ENCODE measurements at regions not wholly inside any gene's neighbourhood (a gene's known extent, or its start where the extent isn't known, plus 50 kb on each side); places are given as distances from the start of the nearest gene placed in this dataset.
A peak's percentile ranks its signal among the peaks of the same experiment; 100 is the strongest.
"Not testable (repeated sequence)": the region's sequence is repeated elsewhere in the genome, so short reads cannot be mapped to it uniquely, and the experiment has no call there.

DNA sequence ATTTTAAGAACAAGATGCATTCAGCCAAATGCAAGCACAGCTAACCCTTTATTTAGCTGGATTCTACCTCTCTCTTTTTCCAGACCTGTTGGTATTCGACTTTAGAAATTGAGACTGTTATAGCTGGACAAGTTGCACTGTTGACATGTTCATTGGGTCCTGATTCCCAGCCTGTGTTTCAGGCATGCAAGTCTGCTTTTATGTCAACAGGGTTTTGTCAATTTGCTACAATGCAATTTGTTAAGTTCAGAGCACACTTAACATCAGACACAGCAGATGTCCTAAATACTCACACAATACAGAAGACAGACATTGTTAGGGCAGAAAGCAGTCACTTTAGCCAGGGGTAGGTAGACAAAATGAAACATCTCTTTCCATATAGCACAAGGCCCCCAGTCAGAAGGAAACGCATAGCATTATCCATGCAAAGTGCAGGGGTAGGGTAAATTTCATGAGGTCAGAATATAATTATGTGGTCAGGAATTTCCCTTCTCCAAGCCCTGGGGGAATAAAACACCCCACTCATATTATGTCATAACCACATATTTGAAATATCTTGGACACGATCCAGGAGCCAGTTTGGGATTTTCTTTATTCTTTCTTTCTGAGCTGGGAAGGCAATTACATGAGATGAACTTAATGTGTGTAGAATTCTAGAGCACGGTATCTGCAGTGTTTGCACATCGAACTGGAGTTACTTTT, 504.1 kb downstream of the NTRK3 start:
- DNase-seq, result no peak

DNA sequence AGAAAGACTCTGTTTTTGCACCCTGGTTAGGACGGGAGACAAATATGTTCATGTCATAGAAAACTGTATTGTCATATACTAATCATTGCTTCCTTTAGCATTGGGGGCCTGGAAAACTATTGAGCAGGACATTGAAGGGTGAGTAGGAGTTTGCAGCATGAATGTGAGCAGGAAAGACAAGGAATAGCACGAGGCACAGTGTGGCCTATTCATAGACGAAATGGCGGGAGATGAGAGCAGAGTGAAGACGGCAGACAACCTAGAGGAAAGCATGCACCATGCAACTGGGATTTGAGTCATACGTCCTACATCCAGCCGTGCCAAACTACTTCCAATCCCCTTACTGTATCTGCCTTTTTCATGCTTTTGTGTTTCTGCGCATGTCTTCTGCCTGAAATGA, 508.1 kb downstream of the NTRK3 start:
- no peak for DNase-seq

DNA sequence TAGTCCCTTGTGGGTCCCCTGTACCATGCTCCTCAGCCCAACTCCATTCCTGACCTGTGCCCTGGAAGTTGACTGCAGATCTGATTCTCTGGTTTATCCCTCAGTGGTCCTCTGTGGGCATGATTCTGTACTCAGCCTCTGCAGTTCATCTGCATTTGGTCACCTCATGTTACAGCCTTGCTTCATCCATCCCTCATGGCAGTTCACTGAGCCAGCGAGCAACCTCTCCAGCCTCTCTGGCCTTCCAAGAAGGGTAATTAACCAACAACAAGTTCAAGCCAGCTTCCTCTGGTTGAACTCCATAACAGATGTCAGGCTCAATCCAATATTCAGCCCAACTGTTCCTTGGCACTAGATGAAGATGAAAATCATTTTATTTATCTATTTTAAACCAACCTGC, 509.5 kb downstream of the NTRK3 start:
- no peak for DNase-seq

DNA sequence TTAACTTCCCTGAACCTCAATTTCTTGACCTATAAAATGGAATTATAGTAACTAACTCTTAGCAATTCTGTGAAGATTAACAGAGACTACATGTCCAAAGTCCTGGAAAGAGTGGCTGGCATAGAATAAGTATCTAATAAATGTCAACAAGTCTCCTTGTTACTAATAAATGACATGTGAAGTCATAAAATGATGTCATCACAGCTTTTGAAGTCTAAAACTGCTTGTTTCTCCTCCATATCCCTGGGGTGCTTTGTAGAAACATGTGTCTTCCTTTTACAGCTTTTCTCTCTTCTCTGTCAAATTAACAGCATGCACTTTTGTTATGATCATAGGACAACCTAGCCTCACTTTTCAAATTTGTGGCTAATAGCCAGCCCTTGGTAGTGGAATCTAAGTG, 510.2 kb downstream of the NTRK3 start:
- DNase-seq, result no peak

DNA sequence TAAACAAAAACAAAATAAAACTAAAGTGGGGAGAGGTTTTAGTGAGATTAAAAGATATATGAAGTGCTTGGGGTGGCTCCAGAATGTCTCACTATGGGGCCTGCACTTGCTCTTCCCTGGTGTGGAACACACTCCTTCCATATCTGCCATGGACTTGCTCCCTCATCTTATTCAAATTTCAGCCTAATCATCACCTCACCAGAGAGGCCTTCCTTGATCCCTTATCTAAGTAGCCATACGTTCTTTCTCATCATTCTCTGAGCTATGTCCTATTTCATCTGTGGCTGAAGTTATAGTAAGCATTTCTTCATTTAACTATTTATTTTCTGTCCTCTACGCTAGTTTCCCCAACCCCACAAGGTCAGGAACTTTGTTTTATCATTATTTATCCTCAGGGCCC, 511.7 kb downstream of the NTRK3 start:
- no peak for DNase-seq

DNA sequence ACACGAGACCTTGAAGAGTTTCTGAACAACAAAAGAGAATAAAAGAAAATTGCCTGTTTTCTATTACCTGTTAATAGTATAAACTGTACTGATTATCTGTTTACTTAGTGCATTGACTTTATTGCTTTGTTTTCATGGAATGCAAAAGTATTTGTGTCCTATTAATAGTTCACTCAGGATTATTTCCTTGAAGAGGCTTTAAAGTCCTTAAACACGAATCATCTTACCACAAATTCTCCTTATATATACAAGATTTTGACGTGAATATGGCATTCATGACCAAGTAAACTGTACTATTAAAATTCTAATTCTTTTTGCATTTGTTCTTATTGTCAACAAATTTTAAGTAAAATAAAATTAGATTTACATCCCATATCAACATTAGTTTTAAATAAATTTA, 513.0 kb downstream of the NTRK3 start:
- DNase-seq, result no peak

DNA sequence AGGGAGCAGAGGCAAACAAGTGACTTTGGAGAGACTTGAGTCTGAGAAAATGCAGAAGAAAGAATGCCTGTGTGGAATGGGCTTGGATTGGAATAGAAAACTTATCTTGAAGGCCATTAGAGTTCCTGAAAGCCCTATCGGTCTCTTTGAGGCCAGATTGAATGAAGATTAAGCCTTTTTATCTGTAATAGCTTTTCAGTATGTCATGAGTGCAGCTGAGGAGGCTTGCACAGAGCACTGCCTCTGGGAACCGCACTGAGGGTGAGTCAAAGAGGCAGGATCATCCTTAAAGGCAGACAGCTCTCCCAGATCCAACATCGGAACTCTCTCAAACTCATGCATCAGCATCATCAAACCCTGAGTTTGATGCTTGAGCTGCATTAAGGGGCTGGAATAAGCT, 515.2 kb downstream of the NTRK3 start:
- no peak for DNase-seq

DNA sequence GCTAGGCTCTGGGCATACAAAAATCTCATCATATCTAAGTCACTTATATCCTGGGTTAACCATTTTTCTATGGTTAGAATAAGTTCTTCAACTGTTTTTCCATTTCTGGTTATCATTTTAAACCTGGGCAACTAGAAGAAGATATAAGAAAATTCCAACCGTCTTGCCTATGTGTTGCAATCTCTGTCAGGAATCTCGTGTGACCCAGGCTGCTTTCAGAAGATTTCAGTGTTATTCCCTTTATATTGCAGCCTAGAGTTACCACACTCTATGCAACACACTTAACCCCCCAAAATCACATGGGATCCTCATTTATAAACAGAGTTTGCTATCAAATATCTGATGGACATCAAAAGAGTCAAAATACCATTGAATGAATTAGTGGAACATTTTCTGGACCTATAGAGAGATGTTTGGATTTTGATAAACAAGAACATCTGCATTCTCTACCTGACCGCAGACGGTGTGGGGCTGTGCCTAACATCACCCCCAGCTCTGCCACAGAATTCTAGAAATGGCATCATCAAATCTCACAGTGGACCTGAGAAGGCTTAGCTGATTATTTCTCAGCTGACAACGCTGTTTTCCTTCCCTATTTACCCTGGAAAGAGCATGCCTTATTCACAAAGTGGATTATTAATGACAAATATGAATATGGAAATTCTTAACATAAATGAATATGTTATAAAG, 515.7 kb downstream of the NTRK3 start:
- DNase-seq, result no peak

DNA sequence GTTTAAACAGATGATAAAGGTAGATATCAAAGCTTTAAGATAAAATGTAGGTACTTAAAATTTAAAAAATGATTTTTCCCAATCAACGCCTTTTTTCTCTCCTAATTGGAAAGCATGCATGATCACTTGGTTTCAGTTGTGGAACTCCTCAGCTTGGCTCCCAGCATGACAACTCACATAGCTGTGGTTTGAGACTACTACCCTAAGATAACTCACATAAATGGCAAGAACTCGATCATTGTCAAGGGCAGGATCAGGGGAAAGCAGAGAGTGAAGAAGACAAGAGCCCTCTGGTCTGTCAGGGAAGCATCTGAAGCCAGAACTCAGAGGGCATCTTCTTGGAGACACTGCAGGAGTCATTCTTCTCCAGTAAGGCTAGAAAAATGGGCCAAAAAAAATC, 516.7 kb downstream of the NTRK3 start:
- DNase-seq, result no peak

DNA sequence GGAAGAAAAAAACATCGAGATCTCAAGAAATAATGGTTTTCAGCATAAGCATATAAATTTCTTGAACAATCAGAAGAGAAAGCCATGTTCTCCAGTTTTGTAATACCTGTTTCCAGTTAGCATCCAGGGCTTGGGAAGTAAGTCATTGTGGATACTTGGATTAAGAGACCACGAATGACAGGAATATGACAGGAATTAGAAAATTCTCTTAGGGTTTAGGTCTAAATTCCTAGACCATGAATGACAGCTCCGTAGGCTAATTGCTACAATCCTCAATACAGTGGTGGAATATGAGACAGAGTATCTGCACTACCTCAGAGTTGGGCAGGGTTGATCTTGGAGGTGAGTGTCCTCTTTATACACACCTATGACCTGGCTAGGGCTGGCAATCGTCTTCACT, 517.5 kb downstream of the NTRK3 start:
- no peak for DNase-seq

DNA sequence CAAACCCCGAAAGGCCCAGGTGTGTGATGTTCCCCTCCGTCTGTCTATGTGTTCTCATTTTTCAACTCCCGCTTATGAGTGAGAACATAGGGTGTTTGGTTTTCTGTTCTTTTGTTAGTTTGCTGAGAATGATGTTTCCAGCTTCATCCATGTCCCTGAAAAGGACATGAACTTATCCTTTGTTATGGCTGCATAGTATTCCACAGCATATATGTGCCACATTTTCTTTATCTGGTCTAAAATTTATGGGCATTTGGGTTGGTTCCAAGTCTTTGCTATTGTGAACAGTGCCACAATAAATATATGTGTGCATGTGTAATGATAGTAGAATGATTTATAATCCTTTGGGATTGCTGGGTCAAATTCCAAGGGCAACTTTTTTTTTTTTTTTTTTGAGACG, 519.1 kb downstream of the NTRK3 start:
- DNase-seq, result not testable (repeated sequence)

DNA sequence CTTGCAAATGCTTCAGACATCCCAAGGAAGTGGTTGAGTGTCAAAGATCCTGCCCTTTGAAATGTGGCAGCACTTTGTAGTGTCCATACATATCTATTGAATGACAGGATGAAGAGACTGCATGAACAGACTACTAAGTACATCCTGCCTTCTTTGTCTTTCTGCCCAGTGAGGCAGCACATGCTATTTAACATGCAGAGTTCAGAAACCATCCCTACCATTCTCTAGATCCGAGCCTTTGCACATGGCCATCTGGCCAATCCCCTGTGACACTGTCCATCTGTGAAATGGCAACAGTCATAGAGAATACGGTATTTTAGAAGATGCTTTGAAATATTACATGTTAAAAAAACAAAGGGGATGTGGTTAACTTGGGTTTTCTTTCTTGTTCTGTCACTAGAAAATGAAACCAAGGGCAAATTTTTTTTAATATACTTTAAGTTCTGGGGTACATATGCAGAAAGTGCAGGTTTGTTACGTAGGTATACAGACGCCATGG, 519.6 kb downstream of the NTRK3 start:
- peak; percentile 50 for DNase-seq

DNA sequence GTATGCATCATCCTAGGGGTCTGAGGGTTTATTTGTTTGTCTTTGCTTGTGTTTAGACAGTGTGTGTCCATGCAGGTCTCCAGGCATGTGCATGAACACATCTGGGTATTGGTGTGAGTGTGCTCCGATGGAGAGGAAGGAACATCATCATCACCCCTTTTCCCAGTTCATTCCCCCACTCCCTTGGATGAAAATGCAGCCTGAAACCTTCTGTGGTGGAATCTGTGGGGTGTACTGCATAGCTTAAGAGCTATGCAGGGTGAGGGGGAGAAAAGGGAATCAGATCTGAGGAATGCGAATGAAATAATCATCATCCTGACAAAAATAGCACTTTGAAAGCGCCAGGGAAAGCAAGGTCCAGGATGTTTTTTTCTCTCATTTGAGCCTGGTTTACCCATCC, 520.1 kb downstream of the NTRK3 start:
- DNase-seq, result no peak

DNA sequence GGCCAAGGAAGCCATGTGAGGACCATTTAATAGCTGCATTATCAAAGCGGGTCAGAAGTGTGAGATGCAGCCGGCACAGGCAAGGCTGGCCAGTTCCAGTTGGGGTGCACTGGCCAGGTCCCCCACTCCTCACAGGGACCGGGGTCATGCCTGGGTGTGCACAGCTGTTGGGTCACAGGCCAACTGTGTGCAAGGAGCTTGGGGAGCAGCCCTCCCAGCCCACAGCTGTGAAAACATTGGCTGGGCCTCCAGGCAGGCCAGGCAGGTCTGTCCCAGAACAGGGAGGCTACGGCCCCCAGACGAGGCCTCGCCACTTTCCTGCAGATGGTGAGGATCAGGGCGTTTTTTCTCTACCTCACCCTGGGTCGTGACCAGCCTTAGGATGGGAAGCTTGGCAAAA, 521.0 kb downstream of the NTRK3 start:
- no peak for DNase-seq

DNA sequence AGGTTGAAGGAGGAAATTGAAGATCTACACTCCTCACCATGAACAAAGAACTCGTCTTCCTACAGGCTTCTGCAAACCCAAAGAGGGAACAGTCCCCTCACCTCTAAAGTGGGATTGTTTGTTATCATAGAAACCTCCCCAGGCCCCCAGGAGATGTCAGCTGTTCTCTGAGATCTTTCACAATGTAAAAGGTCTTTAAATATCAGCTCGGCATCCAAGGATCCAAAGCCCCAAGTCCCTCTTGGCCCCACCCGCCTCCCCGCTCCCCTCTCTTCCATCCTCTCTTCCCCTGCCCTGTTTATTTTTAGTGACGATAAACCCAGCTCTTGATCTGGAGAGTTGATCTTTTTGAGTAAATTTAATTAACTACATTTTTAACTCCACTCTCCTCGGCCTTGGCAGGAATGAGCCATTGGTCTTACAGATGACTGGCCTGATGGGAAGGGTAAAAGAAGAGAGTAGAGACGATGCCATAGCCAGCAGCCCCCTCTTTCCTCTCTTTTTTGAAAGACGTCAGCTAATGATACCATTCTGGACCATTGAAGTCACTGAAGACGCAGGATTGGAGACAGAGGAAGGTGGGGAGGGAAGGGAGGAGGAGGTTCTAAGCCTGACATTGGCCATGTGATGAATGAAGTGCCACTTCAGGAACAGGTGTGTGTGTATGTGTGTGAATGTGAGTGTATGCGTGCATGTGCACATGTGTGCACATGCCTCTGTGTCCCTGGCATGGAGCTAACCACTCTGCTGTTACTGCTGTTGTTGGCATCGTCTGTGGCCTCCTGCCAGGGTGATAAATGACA, 521.8 kb downstream of the NTRK3 start:
- DNase-seq, result no peak

DNA sequence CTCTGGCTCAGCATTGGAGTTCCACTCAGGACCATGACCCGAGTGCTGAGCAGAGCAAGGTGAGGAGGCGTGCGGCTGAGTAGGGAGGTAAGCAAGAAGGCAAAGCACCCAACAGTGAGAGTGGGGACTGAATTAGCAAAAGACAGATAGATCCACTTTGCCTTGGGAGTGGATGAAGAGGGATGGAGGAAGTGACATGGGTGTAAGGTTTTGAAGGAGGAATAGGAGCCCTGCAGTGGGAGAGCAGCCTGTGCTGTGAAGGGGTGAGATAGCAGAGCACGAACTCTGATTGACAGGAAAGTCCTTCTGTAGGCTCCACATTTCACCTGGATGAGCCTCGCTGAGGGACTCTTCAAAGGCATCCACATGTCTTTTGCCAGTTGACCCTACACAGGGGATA, 522.6 kb downstream of the NTRK3 start:
- DNase-seq, result no peak

DNA sequence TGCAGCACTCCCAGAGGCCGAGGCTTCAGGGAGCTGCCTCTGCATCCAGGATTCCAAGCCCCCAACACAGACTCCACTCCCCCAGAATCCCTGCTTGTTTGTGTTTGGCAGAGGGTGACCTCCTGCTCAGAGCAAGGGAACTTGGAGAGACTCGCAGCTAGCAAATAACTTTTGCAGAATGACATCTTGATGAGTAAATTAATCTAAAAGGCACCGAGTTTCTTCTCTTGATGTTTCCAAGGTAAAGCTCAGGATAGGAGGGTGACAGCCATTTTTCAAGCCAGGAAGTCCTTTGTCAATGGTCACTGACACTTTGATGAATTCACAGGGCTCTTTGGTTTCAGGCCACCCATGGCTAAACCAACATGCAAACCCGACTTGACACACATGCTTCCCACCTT, 523.0 kb downstream of the NTRK3 start:
- no peak for DNase-seq

DNA sequence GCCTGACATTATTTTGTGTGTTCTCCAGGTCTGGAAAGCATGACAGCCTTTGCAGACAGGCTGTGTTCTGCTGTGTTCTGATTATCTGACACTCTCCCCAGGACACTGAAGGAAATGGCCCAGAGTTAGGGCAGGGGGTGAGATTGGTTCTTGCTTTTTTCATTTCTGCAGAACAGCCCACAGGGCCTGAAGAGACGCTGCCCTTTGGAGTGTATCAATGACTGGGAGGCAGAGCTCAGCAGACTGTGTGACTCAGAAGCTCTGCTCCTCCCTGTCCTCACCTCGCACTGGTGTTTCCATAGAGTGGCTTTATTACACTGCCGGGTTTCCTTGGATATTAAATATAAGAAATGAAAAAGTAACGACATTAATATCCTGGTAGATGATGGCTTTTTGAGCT, 523.6 kb downstream of the NTRK3 start:
- no peak for DNase-seq

DNA sequence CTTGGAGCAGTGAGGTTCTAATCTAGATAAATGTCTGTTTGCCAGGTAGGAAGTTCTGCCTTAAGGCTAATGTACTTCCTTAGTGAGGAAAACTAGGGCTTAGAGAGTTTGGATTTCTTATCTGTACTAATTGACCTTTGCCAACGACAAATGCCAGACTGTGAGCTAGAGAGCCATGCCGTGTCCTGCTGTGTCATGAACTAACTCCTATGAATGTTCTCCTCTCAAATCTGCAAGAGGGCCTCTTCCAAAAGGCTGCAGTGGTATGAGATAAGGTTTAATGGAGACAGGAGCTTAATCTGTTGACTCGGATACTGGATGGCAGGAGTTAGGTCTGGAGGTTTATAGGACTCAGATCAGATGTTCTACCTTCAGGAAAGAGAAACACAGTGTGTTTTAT, 524.9 kb downstream of the NTRK3 start:
- DNase-seq, result no peak

DNA sequence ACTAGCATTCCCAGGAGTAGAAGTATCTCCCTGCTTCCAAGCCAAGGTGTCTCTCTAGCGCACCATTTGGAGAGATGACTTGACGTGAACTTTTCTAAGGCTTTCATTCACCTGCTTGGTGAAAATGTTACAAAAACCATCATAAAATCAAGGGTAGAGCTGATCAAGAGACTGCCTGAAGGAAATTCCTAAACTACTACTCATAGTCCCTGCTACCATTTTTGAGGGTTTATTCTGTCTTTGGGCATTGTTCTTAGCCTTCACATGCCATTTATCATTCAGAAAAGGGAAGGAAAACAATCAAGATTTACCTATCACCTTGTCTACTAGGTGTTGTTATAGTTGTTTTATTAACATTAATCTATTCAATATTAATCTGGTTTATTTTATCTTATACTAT, 525.8 kb downstream of the NTRK3 start:
- no peak for DNase-seq

DNA sequence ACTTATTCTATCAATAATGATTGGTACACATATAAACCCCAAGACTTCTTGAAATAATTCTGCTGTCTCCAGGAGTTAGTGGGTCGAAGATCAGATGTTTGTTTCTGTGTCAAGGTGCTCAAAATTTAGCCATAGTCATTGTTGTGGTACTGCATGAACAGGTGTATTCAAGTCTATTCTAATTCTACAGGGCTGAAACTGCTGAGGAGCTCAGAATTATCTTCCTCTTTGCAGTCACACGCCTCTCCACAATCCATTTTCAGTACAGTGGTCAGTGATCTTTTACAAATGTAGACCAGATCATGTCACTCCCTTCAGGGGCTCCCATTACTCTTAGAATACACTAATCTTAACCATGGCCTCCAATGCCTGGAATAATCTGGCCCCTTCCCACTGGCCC, 527.5 kb downstream of the NTRK3 start:
- DNase-seq, result no peak

DNA sequence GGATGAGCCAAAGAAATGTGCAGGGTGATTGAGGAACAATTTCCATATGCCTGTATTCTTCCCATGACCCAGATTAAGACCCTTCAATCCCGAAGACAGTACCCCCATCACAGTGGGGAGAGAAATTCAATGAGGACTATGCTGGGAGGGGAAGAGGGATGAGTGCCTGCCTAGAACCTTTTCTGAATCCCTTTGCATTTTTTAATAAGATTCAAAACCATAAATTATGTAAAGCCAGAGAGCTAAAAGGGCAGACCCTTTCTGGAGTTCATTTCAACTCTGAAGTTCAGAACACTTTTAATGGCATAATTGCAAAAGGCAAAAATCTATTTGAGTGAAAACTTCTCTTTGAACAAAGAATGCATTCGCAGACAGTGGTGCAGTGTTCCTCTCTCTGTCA, 529.5 kb downstream of the NTRK3 start:
- no peak for DNase-seq

DNA sequence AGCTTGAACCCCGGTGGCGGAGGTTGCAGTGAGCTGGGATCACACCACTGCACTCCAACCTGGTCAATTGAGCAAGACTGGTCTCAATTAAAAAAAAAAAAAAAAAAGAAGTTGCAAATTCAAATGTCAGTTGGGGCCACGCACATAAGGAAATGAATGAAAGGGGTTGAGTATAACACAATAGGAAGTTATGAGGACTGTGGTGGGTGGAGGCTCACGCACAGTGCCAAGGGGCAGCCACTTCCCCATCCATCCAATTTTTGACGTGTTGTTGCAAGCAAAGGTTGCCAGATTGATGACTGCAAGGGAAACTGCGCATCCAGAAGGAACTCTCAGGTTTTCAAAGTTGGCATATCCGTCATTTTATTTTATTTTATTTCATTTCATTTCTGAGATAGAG, 532.2 kb downstream of the NTRK3 start:
- peak; percentile 89 for DNase-seq
